ENCODE measurements at regions not wholly inside any gene's neighbourhood (a gene's known extent, or its start where the extent isn't known, plus 50 kb on each side); places are given as distances from the start of the nearest gene placed in this dataset.

GRCh38 chr2:220215785-220216184 is 588.4 kb downstream of the SLC4A3 start:
- no peak overlapping the region for H3K4me2 ChIP-seq (ENCODE audit: low read length)
- no peaks in the 10 kb centered on the region for H3K27me3 ChIP-seq (ENCODE audit: low read length)
- H3K4me3 ChIP-seq (ENCODE audit: low read length): no peak overlapping the region
- H3K4me1 ChIP-seq (ENCODE audit: insufficient read depth, low read length): peaks cover 17% of the 10 kb centered on the region; the same call in 1 of the 2 replicates
- H3K27ac ChIP-seq (ENCODE audit: low read length): no peak overlapping the region
- H2AFZ ChIP-seq (ENCODE audit: low read length): no peak overlapping the region
- H4K20me1 ChIP-seq (ENCODE audit: low read length): no peaks in the 10 kb centered on the region
- no peaks in the 10 kb centered on the region for H3K9me3 ChIP-seq (ENCODE audit: low read length)
- CTCF ChIA-PET: no interaction called here
- POLR2A ChIA-PET (ENCODE audit: unreplicated experiment): no interaction called here
- no peaks in the 10 kb centered on the region for H3K9me2 ChIP-seq (replicated peaks; ENCODE audit: low read length)
- BruUV-seq (replicated peaks): no TSS peak
- ATAC-seq: no peak
- intact Hi-C loops (cut with micrococcal nuclease): no loop called here
- DNase-seq: no peak
- H3F3A ChIP-seq (ENCODE audit: low read length, unreplicated experiment): no peaks in the 10 kb centered on the region
- TF ChIP-seq EZH2 (IDR thresholded peaks at IDR 0.05; ENCODE audit: low read length, unreplicated experiment) (no peak), EZH2phosphoT487 (IDR thresholded peaks at IDR 0.05; ENCODE audit: borderline replicate concordance, low read length) (no peak), CTCF (conservative IDR thresholded peaks at IDR 0.05; ENCODE audit: low read depth, low read length) (no peak)
- H3K36me3 ChIP-seq (ENCODE audit: low read depth, low read length): no peaks in the 10 kb centered on the region
- no peaks in the 10 kb centered on the region for H3K79me2 ChIP-seq (ENCODE audit: low read length)
- no peak overlapping the region for H3K9ac ChIP-seq (ENCODE audit: low read length)

GRCh38 chr2:220219371-220219770 is 591.9 kb downstream of the SLC4A3 start:
- no peaks in the 10 kb centered on the region for H3K27me3 ChIP-seq (ENCODE audit: low read length)
- no peak overlapping the region for H3K4me2 ChIP-seq (ENCODE audit: low read length)
- H3K9me2 ChIP-seq (replicated peaks; ENCODE audit: low read length): no peaks in the 10 kb centered on the region
- H3K9ac ChIP-seq (ENCODE audit: low read length): no peak overlapping the region
- no peaks in the 10 kb centered on the region for H3F3A ChIP-seq (ENCODE audit: low read length, unreplicated experiment)
- H2AFZ ChIP-seq (ENCODE audit: low read length): no peak overlapping the region
- no peaks in the 10 kb centered on the region for H4K20me1 ChIP-seq (ENCODE audit: low read length)
- peak overlapping the region; percentile 31 for H3K27ac ChIP-seq (ENCODE audit: low read length)
- no peaks in the 10 kb centered on the region for H3K9me3 ChIP-seq (ENCODE audit: low read length)
- CTCF ChIA-PET: no interaction called here
- ATAC-seq (peak; percentile 90), DNase-seq (peak; percentile 61)
- H3K4me3 ChIP-seq (ENCODE audit: low read length): no peak overlapping the region
- no TSS peak for BruUV-seq (replicated peaks)
- no peaks in the 10 kb centered on the region for H3K36me3 ChIP-seq (ENCODE audit: low read depth, low read length)
- peaks cover 23% of the 10 kb centered on the region for H3K4me1 ChIP-seq (ENCODE audit: insufficient read depth, low read length)
- intact Hi-C loops (cut with micrococcal nuclease): no loop called here
- no peaks in the 10 kb centered on the region for H3K79me2 ChIP-seq (ENCODE audit: low read length)
- POLR2A ChIA-PET (ENCODE audit: unreplicated experiment): no interaction called here
- TF ChIP-seq CTCF (conservative IDR thresholded peaks at IDR 0.05; ENCODE audit: low read depth, low read length) (no peak), EZH2phosphoT487 (IDR thresholded peaks at IDR 0.05; ENCODE audit: borderline replicate concordance, low read length) (no peak), EZH2 (IDR thresholded peaks at IDR 0.05; ENCODE audit: low read length, unreplicated experiment) (no peak)

- TF ChIP-seq EZH2 (IDR thresholded peaks at IDR 0.05; ENCODE audit: low read length, unreplicated experiment): no peak
- no peak for TF ChIP-seq EZH2phosphoT487 (IDR thresholded peaks at IDR 0.05; ENCODE audit: borderline replicate concordance, low read length)
- no peak for TF ChIP-seq CTCF (conservative IDR thresholded peaks at IDR 0.05; ENCODE audit: low read depth, low read length)
- Histone ChIP-seq H3K27ac (ENCODE audit: low read length) (no peak overlapping the region), H4K20me1 (ENCODE audit: low read length) (no peaks in the 10 kb centered on the region), H2AFZ (ENCODE audit: low read length) (no peak overlapping the region), H3K79me2 (ENCODE audit: low read length) (no peaks in the 10 kb centered on the region), H3K9me2 (replicated peaks; ENCODE audit: low read length) (no peaks in the 10 kb centered on the region), H3K9me3 (ENCODE audit: low read length) (no peaks in the 10 kb centered on the region), H3K4me2 (ENCODE audit: low read length) (no peak overlapping the region), H3K36me3 (ENCODE audit: low read depth, low read length) (no peaks in the 10 kb centered on the region), H3K4me3 (ENCODE audit: low read length) (no peak overlapping the region), H3K9ac (ENCODE audit: low read length) (no peak overlapping the region), H3K27me3 (ENCODE audit: low read length) (no peaks in the 10 kb centered on the region), H3F3A (ENCODE audit: low read length, unreplicated experiment) (peaks cover 4% of the 10 kb centered on the region), H3K4me1 (ENCODE audit: insufficient read depth, low read length) (peaks cover 29% of the 10 kb centered on the region)
- CTCF ChIA-PET: no interaction called here
- BruUV-seq (replicated peaks): no TSS peak
- DNase-seq (no peak), ATAC-seq (no peak)
- POLR2A ChIA-PET (ENCODE audit: unreplicated experiment): no interaction called here
- intact Hi-C loops (cut with micrococcal nuclease): no loop called here
Observed at GRCh38 chr2:220220009-220220408, 592.6 kb downstream of the SLC4A3 start.
